AG09319 (cell line): ENCODE measurements at regions not wholly inside any gene's neighbourhood (a gene's known extent, or its start where the extent isn't known, plus 50 kb on each side); places are given as distances from the start of the nearest gene placed in this dataset.

ENCODE experiments used
- DNase-seq: peaks from one replicate; pipeline ENCODE4 v3.0.0-alpha.2; 2010; ENCODE audit warnings: low read depth; ENCODE audit errors: extremely low read depth
- CTCF ChIP-seq: IDR thresholded peaks from 2 replicates; pipeline ENCODE4 v1.5.1; 2011; ENCODE audit warnings: low read depth, mild to moderate bottlenecking, inconsistent platforms, low read length, moderate library complexity

GRCh38 chr13:34849406-34849805 lies 92.7 kb upstream of the NBEA start:
- no peak for DNase-seq
- no peak for TF ChIP-seq CTCF

- no peak for TF ChIP-seq CTCF
- DNase-seq: no peak
These were observed 88.9 kb upstream of the NBEA start for GRCh38 chr13:34853161-34853560.

GRCh38 chr13:34857558-34858325 lies 84.3 kb upstream of the NBEA start:
- DNase-seq: no peak

GRCh38 chr13:34862311-34862710 lies 79.8 kb upstream of the NBEA start:
- TF ChIP-seq CTCF: no peak
- no peak for DNase-seq

More at GRCh38 chr13:34857558-34858325, 84.3 kb upstream of the NBEA start:
- TF ChIP-seq CTCF: no peak

- TF ChIP-seq CTCF: no peak
These were observed 79.4 kb upstream of the NBEA start for GRCh38 chr13:34862716-34863115.

GRCh38 chr13:34863360-34864135 lies 78.5 kb upstream of the NBEA start:
- TF ChIP-seq CTCF: no peak
- peak; percentile 76 for DNase-seq

More at GRCh38 chr13:34862716-34863115, 79.4 kb upstream of the NBEA start:
- no peak for DNase-seq

- TF ChIP-seq CTCF: no peak
- no peak for DNase-seq
These were observed 77.4 kb upstream of the NBEA start for GRCh38 chr13:34864671-34865070.
